HG02588 (cell line): ENCODE measurements at regions not wholly inside any gene's neighbourhood (a gene's known extent, or its start where the extent isn't known, plus 50 kb on each side); places are given as distances from the start of the nearest gene placed in this dataset.

Source experiments
- ATAC-seq: cut with Tn5 transposase; IDR thresholded peaks from one replicate; pipeline ENCODE4 v1.9.1; 2021; ENCODE audit warnings: mild to moderate bottlenecking, moderate library complexity; ENCODE audit not compliant: unreplicated experiment

DNA sequence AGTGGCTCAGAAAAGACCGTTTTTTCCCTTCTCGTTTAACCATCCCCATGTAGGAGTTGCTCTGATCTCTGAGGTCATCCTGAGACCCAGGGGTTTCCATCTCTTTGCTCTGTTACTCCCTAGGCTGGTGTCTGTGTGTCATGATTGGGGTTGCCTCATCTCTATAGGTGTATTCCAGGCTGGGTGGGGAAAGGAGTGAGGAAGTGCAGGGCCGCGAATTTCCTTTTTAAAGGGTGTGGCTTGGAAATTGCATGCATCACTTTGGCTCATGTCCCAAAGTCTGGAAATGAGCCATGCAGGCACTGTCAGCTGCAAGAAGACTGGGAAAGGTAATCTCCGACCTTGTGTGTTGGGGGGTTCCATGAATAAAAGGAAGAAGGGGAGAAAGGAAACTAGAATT is 201.9 kb downstream of the AACS start:
- no peak for ATAC-seq

DNA sequence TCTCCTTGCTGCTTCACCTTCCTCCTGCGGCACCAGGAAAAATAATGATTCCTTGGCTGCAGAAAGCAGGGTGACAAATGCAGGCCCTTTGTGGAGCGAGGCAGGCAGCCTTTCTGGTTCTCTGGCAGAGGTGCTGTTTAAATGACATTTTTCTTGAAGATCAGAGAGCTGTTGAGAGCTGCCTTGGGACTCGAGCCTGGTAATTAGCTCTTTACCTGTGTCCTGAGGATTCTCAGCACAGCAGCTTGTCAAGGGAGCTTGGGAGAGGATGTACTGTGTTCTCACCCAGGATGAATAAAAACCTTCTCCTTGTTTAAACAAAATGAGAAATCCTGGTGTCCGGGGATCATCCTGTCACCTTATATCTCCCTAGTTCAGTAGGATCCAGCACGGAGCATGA is 204.0 kb downstream of the AACS start:
- ATAC-seq, result no peak

DNA sequence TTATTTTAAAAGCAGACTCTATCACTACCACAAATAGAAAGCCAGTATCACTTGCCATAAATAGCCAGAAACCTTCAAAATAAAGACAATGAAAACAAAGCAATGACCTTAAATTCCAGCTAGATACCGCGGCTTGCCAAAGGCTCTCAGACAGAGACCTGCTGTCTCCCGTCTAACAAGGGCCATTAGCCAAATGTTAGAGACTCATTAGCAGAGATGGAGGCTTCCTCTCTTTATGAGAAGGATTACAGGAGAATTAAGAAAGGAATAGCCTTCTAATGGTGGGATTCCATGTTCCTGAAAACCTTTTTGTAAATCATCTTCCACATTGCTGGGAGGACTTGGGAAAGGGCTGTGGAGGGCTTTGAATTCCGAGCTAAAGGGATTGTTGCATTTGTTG is 206.7 kb downstream of the AACS start:
- ATAC-seq, result no peak

DNA sequence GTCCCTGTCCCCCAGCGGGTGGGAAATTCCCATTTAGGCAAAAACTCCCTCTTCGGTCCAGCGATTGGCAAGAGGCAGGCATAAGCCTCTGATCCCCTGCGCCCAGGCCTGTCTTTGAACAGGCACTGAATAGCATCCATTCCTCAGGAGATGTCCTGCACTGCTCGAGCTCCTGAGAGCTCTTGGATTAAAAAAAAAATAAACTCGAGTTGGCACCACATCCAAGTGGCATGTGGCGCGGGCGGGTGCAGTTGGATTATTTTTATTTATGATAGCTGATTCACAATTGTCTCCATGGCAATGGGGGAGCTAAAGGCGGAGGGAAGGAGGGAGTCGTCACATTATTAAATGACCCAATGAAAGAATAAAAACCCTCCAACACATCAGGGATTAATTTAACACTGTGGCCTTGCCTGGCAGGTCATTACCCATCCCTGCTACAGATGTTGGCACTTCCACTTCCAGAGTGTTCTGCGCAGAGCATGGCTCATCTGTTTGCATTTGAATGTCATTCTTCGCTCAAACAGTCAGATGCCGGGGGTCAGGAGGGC is 207.2 kb downstream of the AACS start:
- ATAC-seq, result no peak

DNA sequence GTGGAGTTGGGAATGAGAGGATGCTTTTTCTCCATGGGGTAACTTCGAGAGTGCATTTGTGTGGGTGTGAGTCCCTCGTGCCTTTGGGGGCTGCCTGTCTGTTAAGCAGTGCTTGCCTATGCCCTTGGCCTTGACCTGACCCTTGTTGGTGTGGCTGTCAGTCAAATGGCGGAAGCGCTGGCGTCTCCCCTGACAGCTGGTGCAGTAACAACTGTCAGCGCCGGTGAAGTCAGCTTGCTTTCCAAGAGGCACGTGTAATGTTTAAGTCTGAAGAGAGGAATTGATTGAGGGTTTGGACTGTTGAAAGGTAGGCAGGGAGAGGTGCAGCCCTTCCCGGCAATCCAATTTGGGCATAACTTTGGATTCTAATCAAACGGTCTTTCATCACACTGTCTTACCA is 211.3 kb downstream of the AACS start:
- no peak for ATAC-seq

DNA sequence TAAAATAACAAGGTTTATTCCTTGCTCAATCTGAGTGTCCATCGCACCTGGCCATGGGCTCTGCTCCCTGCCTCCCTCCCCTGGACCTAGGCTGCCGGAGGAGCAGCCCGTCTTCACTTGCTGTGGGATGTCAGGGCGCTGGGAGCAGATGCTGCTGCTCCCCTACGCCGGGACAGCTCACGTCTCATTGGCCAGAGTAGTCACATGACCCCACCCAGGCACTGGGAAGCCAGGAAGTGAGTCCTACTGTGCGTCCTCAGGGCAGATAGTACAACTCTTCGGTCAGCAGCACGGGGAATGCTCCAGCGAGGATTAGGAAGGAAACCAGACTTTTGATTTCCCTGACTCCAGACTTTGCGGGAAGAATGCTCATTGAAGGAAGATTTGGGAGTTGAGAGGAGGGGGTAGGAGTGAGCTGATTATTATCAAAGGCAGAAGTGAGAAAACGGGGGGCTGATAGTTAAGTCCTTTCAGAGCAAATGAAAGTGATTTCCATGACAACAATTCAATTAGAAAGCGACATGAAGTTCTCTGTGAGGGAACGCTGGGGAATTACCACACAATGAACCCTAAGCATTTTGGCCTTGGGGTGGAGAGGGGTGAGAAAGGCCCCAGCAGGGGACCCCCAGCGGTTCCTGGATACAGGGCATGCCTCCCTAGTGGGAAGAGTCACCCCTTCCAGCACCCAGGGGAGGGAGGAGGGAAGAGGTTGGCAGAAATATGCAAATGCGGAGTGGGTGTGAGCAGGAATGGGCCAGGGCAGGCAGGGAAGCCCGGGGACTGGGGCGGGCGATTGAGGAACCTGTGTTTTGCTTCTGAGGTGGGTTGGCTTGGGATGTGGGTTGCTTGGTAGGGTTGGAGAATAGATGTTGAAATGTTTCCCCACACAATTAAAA is 215.5 kb downstream of the AACS start:
- ATAC-seq, result no peak

DNA sequence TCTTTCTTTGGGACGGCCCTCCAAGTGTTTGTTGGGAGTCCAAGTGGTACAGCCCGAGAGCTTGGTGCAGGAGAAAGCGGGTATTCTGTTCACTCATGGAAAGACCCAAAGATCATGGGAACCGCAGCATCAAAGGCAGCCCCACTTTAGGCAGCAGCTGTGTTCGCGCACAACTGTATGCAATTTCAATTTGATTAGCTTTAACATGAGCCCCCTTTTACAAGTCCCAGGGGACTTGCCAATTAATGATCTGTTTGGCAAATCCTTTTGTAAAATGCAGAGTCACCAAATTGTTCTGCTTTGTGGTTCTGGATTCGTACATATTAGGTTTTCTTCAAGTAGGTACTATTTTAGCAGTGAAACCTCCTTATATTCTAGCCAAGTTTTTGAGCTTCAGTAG is 217.7 kb downstream of the AACS start:
- ATAC-seq, result no peak

DNA sequence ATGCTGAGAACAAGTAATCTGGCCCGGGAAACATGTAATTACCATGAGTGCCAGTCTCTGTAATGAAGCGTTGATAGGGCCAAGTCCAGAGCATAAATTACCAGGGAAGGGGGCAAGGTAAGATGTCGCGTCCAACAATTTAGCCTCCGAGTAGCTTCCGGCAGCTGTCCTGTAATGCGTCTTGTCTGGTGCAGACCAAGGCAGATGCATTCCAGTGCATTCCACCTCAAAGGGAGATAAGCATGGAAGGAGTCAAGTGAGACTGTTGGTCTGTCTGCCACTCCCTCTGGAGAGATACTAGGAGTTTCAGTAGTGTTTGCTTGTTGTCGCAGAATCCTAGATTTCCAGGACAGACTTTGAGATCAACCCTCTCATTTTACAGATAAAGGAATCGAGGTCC is 218.3 kb downstream of the AACS start:
- no peak for ATAC-seq

DNA sequence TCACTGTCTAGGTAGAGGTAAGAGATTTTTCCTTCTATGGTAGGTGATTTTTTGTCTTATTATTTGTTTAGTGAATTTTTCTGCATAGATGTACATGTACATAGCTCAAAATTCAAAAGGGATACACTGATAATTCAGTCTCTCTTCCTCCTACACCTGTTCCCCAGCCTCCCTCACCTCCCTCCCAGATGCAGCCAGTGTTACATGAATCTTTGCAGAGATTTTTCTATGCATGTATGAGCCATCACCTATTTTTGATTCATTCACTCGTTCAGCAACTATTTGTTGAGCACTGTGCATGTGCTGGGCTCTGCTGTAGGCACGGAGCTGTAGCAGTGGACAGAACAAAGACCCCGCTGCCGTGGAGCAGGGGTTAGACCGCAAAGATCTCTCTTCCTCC is 218.9 kb downstream of the AACS start:
- ATAC-seq, result no peak

DNA sequence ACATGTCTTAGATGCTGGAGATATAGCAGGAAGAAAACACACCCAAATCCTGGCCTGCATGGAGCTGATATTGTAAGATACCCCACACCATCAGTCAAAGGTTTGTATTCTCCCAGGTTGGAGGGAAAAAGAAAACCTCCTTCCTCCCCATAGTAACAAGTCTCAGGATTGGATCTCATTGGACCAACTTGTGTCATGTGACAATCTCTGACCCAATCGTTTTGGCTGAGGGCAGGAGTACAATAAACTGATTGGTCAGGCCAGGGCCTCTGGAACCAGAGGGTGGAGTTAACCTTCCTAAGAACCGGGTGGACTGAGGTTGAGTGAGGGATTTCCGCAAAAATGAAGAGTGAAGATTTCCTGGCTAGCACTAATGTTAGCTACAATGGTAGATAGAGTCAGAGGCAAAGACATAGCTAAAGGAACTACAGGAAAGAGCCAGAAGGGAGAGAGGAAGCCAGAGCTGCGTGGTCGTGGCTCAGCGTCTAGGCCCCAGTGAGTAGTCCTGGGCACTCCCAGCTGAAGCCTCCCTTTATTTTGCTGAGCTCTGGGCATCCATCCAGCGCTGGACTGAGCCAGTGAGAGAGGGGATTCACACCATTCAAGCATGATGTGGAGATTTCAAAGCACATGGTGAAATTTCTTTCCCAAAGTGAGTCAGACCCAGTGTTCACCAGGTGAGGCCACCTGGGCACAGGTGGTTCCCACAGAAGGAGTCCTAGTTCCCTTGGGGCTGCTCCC is 219.9 kb downstream of the AACS start:
- no peak for ATAC-seq

DNA sequence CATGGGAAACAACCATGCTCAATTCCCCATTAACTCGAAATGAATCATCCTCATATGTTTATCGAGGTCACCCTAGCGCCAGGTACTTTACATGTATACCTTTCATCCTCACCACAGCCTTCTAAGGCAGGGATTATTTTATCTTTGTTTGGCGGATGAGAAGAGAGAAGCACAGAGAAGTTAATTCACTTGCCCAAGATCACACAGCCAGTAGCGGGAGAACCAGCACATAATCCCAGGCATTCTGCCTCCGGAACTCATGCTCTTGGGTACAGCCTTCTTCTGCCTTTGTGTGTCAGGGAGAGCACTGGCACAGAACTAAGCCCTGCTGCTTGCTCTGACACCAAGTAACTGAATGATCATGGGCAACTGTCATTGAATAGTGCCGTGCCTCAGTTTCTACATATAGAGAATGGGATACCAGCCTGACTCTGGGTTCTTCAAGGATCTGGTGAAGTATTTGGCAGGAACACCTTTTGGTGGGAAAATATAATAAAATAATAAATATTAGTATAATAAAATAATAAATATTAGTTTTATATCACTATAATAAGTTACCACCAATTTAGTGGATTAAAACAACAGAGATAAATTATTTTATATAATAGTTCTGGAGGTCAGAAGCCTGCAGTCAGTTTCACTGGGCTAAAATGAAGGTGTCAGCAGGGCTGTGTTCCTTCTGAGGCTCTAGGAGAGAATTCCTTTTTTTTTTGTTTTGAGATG is 220.9 kb downstream of the AACS start:
- no peak for ATAC-seq

DNA sequence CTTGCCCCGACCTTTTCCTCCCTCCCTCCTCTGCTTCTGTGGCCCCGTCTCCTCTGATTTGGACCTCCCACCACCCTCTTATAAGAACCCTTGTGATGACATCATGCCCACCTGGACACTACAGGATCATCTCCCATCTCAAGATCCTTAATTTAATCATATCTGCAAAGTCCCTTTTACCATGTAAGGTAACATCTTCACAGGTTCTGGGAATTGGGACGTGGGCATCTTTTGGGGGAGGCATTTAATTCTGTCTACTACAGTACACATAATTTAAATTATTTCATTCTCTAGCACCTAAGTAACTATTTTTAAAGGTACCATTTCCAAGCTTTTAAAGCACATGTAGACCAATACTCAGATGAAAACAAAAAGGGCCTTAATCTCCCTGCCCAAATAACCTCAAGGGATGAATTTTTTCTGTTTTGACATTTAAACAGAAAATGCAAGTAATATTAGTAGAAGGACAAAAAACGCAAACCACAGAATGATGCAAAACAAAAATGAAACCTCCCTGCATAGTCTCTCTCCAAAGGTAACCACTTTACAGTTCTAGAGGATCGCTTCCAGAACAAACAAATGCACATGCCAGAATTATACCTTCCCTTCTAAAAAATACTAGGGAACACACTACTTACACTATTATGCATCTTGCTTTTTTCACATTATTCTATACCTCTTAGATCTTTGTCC is 222.1 kb downstream of the AACS start:
- ATAC-seq, result peak; percentile 67

DNA sequence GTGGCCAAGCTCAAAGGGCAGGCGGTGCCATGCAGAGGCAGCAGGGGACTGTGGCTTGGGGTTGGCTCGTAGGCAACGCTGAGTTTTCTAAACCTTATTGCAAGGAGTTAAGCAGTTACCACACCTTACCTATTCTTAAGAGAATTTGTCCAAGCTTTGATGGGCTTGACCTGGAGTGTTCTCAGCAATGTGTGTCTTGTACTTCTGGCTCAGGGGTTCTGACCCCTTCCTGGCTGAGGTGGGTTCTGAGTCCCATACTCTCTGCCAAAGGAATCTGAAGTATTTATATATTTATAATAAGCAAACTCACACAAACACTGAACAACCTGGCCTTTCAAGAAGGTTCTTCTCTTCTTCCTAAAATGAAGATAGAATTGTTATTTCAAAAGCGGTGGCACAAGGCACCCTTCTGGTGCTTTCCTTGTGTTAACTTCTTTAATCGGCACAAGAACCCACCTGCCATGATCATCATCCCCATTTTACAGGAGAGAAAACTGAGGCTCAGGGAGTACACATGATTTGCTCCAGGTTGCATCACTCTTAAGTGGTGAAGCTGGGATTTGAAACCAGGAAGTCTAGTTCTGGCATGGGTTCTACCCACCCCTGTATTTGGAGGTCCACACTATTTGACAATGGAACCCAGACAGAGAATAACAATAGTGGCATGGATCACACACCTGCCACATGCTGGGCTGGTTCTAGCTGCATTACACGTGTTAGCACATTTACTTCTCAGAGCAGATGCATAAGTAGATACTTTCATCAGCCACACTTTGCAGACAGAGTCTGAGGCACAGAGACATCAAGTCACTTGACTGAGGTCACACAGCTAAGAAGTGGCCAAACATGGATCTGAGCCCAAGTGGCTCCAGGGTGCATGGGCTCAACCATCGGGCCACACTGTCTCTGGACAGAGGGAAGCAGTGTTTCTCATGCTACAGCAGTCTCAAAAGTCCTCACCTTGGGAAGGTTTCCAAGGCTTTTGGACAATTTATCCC is 224.0 kb downstream of the AACS start:
- no peak for ATAC-seq

DNA sequence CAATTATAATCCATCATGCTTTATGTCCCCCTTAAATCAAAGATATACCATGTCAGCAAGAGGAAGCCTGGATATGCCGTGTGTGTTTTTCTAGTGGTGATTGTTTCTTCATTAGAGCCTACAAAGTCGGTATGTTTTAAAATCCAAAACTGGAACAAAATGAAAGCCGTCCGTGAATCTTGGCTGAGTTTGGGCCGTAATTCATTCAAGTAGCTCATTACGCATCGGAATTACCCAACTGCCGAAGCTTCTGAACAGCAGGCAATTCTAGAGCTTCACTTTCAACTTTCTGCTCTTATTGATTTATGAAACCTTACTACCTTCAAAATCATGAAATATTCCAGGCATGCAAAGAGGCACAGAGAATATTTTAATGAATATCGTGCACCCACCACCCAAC is 224.7 kb downstream of the AACS start:
- ATAC-seq, result no peak

DNA sequence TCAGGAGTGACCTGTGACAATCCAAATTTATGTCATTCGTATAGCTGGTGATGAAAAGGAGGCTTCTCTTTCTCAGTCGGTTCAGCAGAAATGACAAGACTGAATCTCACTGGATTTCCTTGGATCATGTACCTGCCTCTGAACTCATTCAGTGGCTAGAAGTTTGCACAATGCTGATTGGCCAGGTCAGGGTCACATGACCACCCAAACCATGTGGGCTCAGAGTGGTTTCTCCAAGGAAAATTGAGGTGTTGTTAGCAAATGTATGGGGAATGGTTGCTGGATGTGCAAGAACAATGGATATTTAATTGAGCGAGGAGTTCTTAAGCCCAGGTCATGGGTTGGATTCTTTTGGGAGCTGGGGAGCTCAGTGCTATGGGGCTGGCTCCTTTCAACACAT is 227.5 kb downstream of the AACS start:
- ATAC-seq, result no peak

DNA sequence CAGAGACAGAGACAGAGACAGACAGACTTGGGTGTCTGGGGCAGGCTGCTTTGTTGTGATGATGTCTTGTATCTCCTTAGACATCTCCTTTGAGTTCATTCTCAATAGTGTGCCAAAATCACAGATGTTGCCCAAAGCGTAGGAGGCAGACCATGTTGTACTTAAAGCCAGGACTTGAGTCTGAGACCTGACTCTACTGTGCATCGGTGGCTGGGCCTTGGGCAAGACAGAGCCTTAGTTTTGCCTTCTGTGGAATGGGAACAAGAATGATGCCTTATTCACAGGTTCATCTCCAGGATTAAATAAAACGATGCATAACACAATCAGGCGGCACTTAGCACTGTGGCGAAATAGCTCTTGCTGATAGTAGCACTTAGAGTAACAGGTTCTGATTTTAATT is 230.3 kb downstream of the AACS start:
- ATAC-seq, result no peak

DNA sequence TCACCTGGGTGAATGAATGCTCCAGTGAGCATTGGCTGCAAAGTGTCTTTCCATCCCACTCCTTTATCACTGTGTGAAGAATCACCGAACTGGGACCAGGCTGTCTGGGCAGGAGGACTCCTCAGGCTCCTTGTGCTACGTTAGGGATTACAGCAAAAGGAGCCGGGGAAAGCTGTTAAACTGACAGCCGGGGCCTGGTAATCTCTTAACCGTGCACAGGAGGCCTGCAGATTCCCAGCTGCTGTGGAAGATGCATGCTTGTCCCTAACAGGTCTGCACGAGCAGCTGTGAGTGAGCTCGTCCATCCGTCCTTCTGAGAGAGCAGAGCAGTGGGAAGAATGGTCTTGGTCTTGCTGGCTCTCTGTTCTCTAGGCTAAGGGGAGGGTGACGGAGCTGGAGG is 231.5 kb downstream of the AACS start:
- ATAC-seq, result no peak

DNA sequence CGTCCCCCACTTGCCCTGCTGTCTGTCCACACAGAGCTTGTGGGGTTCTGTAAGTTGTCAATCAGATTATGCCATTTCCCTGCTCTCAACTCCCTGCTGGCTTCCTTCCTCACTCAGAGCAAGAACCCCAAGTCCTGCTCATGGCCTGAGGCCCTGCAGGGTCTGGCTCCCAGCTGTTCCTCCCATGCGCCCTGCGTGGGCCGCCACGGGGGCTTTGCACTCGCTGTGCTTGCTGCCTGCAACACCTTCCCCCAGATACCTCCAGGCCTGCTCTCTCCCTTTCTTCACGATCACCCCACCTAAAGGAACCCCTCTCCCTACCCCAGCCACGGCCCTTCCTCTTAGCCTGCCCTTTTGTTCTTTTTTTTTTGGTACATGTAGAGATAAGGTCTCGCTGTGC is 234.6 kb downstream of the AACS start:
- no peak for ATAC-seq

DNA sequence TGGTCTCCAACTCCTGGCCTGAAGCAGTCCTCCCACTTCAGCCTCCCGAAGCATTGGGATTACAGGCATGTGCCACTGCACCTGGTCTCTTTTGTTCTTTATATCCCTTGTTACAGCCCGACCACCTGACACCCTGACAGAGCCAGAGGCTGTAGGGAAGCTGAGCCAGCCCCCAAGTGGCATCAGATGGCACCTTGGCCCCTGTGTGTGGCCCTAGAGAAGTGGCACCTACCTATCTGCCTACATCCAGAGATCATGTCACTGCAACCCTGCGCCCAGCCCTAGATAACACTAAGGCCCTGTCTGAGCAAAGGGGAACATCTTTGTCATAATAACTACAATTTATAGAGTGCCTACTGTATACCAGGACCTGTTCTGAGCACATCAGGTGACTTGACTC is 235.0 kb downstream of the AACS start:
- ATAC-seq, result no peak

DNA sequence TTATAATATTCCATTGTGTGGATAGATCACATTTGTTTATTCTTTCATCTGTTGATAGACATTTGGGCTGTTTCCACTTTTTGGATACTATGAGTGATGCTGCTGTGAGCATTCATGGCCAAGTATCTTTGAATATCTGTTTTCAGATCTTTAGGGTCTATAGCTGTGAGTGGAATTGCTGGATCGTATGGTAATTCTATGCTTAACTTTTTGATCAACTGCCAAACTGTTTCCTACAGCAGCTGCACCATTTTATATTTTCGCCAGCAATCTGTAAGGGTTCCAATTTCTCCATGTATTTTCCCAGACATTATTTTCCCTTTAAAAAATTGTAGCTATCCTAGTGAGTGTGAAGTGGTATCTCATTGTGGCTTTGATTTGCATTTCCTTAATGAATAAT is 238.1 kb downstream of the AACS start:
- no peak for ATAC-seq
